HepG2 (cell line): ENCODE measurements at regions not wholly inside any gene's neighbourhood (a gene's known extent, or its start where the extent isn't known, plus 50 kb on each side); places are given as distances from the start of the nearest gene placed in this dataset.

Source experiments
- CEBPG ChIP-seq: IDR thresholded peaks from 2 replicates; pipeline ENCODE4 v1.6.1; 2016
- GLI4 ChIP-seq: sonication (generic); formaldehyde crosslinking; IDR thresholded peaks from 2 replicates; pipeline ENCODE4 v1.5.1; 2020; ENCODE audit warnings: missing genetic modification reagents, mild to moderate bottlenecking, moderate library complexity, borderline replicate concordance
- TGIF2 ChIP-seq: IDR thresholded peaks from 2 replicates; pipeline ENCODE4 v1.6.1; 2016; ENCODE audit warnings: control low read depth, missing compliant biosample characterization
- U2AF1 ChIP-seq: fragments of 200-400 bp; formaldehyde crosslinking; optimal IDR thresholded peaks from 2 replicates; pipeline ENCODE3; 2017; ENCODE audit warnings: mild to moderate bottlenecking, low read depth, low read length
- ZBTB21 ChIP-seq: sonication (generic); formaldehyde crosslinking; IDR thresholded peaks from 2 replicates; pipeline ENCODE4 v1.4.0; 2020; ENCODE audit warnings: missing genetic modification reagents
- ZNF224 ChIP-seq: sonication (generic); formaldehyde crosslinking; IDR thresholded peaks from 2 replicates; pipeline ENCODE4 v1.5.0; 2020; ENCODE audit warnings: mild to moderate bottlenecking, missing genetic modification reagents
- ZNF263 ChIP-seq: sonication (generic); formaldehyde crosslinking; IDR thresholded peaks from 2 replicates; pipeline ENCODE4 v1.4.0; 2020; ENCODE audit warnings: missing genetic modification reagents
- ZNF501 ChIP-seq: sonication (generic); formaldehyde crosslinking; IDR thresholded peaks from 2 replicates; pipeline ENCODE4 v1.5.1; 2020; ENCODE audit warnings: mild to moderate bottlenecking, moderate library complexity, missing genetic modification reagents
- TF ChIP-seq, protein P1 (sequence below): sonication (generic); formaldehyde crosslinking; IDR thresholded peaks from 2 replicates; pipeline ENCODE4 v1.5.0; 2020; ENCODE audit warnings: mild to moderate bottlenecking, missing genetic modification reagents, moderate library complexity
- TF ChIP-seq, protein P2 (sequence below): sonication (generic); formaldehyde crosslinking; IDR thresholded peaks from 2 replicates; pipeline ENCODE4 v1.4.0; 2020; ENCODE audit warnings: low read depth, missing genetic modification reagents
- TF ChIP-seq, protein P3 (sequence below), 2 experiments: IDR thresholded peaks; 2 replicates each; pipeline ENCODE4 v1.6.1; 2011 to 2012; ENCODE audit warnings: low read length in 2 of 2, borderline replicate concordance in 1 of 2, low read depth in 1 of 2, mild to moderate bottlenecking in 1 of 2, moderate library complexity in 1 of 2
- TF ChIP-seq, protein P4 (sequence below): sonication (generic); formaldehyde crosslinking; IDR thresholded peaks from 2 replicates; pipeline ENCODE4 v1.9.0; 2021; ENCODE audit warnings: missing genetic modification reagents, mild to moderate bottlenecking, borderline replicate concordance

DNA sequence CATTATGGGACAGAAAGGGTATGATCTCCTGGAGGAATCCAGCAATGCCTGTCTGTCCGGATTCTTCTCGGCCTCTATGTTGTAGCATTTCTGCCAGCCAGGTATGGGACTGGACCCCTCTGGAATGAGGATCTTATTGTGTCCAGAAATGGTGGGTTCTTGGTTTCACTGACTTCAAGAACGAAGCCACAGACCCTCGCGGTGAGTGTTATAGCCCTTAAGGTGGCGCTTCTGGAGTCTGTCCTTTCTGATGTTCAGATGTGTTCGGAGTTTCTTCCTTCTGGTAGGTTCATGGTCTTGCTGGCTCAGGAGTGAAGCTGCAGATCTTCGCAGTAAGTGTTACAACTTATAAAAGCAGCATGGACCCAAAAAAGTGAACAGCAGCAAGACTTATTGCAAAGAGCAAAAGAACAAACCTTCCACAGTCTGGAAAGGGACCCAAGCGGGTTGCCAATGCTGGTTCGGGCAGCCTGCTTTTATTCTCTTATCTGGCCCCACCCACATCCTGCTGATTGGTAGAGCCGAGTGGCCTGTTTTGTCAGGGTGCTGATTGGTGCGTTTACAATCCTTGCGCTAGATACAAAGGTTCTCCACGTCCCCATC lies 62.3 kb upstream of the IER3 start:
- TF ChIP-seq ZNF224, result no peak
- TF ChIP-seq, protein P1, sequence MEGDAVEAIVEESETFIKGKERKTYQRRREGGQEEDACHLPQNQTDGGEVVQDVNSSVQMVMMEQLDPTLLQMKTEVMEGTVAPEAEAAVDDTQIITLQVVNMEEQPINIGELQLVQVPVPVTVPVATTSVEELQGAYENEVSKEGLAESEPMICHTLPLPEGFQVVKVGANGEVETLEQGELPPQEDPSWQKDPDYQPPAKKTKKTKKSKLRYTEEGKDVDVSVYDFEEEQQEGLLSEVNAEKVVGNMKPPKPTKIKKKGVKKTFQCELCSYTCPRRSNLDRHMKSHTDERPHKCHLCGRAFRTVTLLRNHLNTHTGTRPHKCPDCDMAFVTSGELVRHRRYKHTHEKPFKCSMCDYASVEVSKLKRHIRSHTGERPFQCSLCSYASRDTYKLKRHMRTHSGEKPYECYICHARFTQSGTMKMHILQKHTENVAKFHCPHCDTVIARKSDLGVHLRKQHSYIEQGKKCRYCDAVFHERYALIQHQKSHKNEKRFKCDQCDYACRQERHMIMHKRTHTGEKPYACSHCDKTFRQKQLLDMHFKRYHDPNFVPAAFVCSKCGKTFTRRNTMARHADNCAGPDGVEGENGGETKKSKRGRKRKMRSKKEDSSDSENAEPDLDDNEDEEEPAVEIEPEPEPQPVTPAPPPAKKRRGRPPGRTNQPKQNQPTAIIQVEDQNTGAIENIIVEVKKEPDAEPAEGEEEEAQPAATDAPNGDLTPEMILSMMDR (CRISPR knock-in tag), result no peak
- no peak for TF ChIP-seq TGIF2
- TF ChIP-seq, protein P2, sequence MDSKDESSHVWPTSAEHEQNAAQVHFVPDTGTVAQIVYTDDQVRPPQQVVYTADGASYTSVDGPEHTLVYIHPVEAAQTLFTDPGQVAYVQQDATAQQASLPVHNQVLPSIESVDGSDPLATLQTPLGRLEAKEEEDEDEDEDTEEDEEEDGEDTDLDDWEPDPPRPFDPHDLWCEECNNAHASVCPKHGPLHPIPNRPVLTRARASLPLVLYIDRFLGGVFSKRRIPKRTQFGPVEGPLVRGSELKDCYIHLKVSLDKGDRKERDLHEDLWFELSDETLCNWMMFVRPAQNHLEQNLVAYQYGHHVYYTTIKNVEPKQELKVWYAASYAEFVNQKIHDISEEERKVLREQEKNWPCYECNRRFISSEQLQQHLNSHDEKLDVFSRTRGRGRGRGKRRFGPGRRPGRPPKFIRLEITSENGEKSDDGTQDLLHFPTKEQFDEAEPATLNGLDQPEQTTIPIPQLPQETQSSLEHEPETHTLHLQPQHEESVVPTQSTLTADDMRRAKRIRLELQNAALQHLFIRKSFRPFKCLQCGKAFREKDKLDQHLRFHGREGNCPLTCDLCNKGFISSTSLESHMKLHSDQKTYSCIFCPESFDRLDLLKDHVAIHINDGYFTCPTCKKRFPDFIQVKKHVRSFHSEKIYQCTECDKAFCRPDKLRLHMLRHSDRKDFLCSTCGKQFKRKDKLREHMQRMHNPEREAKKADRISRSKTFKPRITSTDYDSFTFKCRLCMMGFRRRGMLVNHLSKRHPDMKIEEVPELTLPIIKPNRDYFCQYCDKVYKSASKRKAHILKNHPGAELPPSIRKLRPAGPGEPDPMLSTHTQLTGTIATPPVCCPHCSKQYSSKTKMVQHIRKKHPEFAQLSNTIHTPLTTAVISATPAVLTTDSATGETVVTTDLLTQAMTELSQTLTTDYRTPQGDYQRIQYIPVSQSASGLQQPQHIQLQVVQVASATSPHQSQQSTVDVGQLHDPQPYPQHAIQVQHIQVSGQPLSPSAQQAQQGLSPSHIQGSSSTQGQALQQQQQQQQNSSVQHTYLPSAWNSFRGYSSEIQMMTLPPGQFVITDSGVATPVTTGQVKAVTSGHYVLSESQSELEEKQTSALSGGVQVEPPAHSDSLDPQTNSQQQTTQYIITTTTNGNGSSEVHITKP (CRISPR knock-in tag), result no peak
- no peak for TF ChIP-seq ZNF501 (CRISPR knock-in tag)
- TF ChIP-seq ZBTB21 (CRISPR knock-in tag), result no peak
- TF ChIP-seq, protein P3, sequence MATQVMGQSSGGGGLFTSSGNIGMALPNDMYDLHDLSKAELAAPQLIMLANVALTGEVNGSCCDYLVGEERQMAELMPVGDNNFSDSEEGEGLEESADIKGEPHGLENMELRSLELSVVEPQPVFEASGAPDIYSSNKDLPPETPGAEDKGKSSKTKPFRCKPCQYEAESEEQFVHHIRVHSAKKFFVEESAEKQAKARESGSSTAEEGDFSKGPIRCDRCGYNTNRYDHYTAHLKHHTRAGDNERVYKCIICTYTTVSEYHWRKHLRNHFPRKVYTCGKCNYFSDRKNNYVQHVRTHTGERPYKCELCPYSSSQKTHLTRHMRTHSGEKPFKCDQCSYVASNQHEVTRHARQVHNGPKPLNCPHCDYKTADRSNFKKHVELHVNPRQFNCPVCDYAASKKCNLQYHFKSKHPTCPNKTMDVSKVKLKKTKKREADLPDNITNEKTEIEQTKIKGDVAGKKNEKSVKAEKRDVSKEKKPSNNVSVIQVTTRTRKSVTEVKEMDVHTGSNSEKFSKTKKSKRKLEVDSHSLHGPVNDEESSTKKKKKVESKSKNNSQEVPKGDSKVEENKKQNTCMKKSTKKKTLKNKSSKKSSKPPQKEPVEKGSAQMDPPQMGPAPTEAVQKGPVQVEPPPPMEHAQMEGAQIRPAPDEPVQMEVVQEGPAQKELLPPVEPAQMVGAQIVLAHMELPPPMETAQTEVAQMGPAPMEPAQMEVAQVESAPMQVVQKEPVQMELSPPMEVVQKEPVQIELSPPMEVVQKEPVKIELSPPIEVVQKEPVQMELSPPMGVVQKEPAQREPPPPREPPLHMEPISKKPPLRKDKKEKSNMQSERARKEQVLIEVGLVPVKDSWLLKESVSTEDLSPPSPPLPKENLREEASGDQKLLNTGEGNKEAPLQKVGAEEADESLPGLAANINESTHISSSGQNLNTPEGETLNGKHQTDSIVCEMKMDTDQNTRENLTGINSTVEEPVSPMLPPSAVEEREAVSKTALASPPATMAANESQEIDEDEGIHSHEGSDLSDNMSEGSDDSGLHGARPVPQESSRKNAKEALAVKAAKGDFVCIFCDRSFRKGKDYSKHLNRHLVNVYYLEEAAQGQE (IDR thresholded peaks at IDR 0.05; ENCODE audit: borderline replicate concordance in 1 of 2, low read depth in 1 of 2, low read length in 2 of 2), result no peak
- TF ChIP-seq, protein P4, sequence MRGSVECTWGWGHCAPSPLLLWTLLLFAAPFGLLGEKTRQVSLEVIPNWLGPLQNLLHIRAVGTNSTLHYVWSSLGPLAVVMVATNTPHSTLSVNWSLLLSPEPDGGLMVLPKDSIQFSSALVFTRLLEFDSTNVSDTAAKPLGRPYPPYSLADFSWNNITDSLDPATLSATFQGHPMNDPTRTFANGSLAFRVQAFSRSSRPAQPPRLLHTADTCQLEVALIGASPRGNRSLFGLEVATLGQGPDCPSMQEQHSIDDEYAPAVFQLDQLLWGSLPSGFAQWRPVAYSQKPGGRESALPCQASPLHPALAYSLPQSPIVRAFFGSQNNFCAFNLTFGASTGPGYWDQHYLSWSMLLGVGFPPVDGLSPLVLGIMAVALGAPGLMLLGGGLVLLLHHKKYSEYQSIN (CRISPR knock-in tag), result no peak
- no peak for TF ChIP-seq CEBPG (CRISPR knock-in tag)
- no peak for TF ChIP-seq U2AF1
- no peak for TF ChIP-seq GLI4 (CRISPR knock-in tag)
- no peak for TF ChIP-seq ZNF263 (CRISPR knock-in tag)
